Left lung (tissue), 4 donors: ENCODE measurements at regions not wholly inside any gene's neighbourhood (a gene's known extent, or its start where the extent isn't known, plus 50 kb on each side); places are given as distances from the start of the nearest gene placed in this dataset.

Experiments
- ATAC-seq: fragments of 200-7000 bp; cut with Tn5 transposase; one replicate; pipeline ENCODE4 v1.9.1; 2020; ENCODE audit warnings: moderate library complexity
- DNase-seq, 4 donors: peaks; one replicate each; pipeline ENCODE4 v3.0.0-alpha.2; 2013 to 2020
- H3K27ac ChIP-seq, 2 donors: fragments of 200-600 bp; sonication (generic) in 1 of 2; one replicate each; pipeline versions ENCODE4 v1.5.0 to v1.8.0; 2020 to 2021
- H3K27me3 ChIP-seq, 2 donors: fragments of 200-600 bp; sonication (generic) in 1 of 2; one replicate each; pipeline versions ENCODE4 v1.5.0 to v1.8.0; 2020 to 2021
- H3K36me3 ChIP-seq, 2 donors: fragments of 200-600 bp; sonication (generic) in 1 of 2; one replicate each; pipeline versions ENCODE4 v1.5.0 to v1.8.0; 2020 to 2021
- H3K4me1 ChIP-seq, 2 donors: fragments of 200-600 bp; one replicate each; pipeline ENCODE4 v1.8.0; 2021
- H3K4me3 ChIP-seq, 2 donors: fragments of 200-600 bp; sonication (generic) in 1 of 2; one replicate each; pipeline versions ENCODE4 v1.5.0 to v1.8.0; 2020 to 2021; ENCODE audit warnings: mild to moderate bottlenecking in 1 of 2
- H3K9me3 ChIP-seq, 2 donors: fragments of 200-600 bp; sonication (generic) in 1 of 2; one replicate each; pipeline versions ENCODE4 v1.5.0 to v1.8.0; 2020 to 2021
- CTCF ChIP-seq, 2 donors: fragments of 200-600 bp; sonication (generic) in 1 of 2; IDR thresholded peaks; one replicate each; pipeline versions ENCODE4 v1.5.0 to v1.8.0; 2021; ENCODE audit warnings: antibody characterized with exemption in 2 of 2
- intact Hi-C, 2 donors: fragments of 100-400 bp; cut with DNase I; formaldehyde crosslinking; loops; one replicate each; pipeline versions ENCODE4 v1.11.2 to v1.14.2; 2022
- donor health status: DM: no; HTN: yes; CAD: no.
- donor health status: DM: no; HTN: no; CAD: no.

- Histone ChIP-seq H3K9me3 (no peaks in the 10 kb centered on the region), H3K36me3 (no peaks in the 10 kb centered on the region), H3K4me3 (no peak overlapping the region), H3K27me3 (no peaks in the 10 kb centered on the region), H3K4me1 (no peaks in the 10 kb centered on the region), H3K27ac (no peak overlapping the region)
- ATAC-seq (no peak), DNase-seq (no peak)
- no peak for TF ChIP-seq CTCF (IDR thresholded peaks at IDR 0.05)
- intact Hi-C loops: no loop called here
Observed at GRCh38 chr14:55948399-55948798, 169.8 kb upstream of the PELI2 start.

GRCh38 chr14:55949708-55950107 lies 168.5 kb upstream of the PELI2 start:
- DNase-seq (no peak), ATAC-seq (no peak)
- H3K36me3 ChIP-seq: no peaks in the 10 kb centered on the region
- intact Hi-C loops: no loop called here
- TF ChIP-seq CTCF (IDR thresholded peaks at IDR 0.05): no peak
- H3K9me3 ChIP-seq: no peaks in the 10 kb centered on the region
- no peaks in the 10 kb centered on the region for H3K4me1 ChIP-seq
- H3K27me3 ChIP-seq: no peaks in the 10 kb centered on the region
- H3K4me3 ChIP-seq: no peak overlapping the region
- no peak overlapping the region for H3K27ac ChIP-seq

- ATAC-seq (no peak), DNase-seq (no peak)
- Histone ChIP-seq H3K27me3 (no peaks in the 10 kb centered on the region), H3K4me1 (no peaks in the 10 kb centered on the region), H3K9me3 (no peaks in the 10 kb centered on the region), H3K27ac (no peak overlapping the region), H3K36me3 (no peaks in the 10 kb centered on the region), H3K4me3 (no peak overlapping the region)
- no peak for TF ChIP-seq CTCF (IDR thresholded peaks at IDR 0.05)
- intact Hi-C loops: no loop called here
Observed at GRCh38 chr14:55950135-55950534, 168.1 kb upstream of the PELI2 start.

GRCh38 chr14:55951341-55952206 lies 166.6 kb upstream of the PELI2 start:
- Histone ChIP-seq H3K9me3 (no peaks in the 10 kb centered on the region), H3K27me3 (no peaks in the 10 kb centered on the region), H3K27ac (no peak overlapping the region), H3K36me3 (no peaks in the 10 kb centered on the region), H3K4me1 (no peaks in the 10 kb centered on the region), H3K4me3 (no peak overlapping the region)
- TF ChIP-seq CTCF (IDR thresholded peaks at IDR 0.05): no peak
- DNase-seq (no peak), ATAC-seq (no peak)
- intact Hi-C loops: no loop called here

GRCh38 chr14:55954108-55954507 lies 164.1 kb upstream of the PELI2 start:
- no peaks in the 10 kb centered on the region for H3K27me3 ChIP-seq
- no peak for DNase-seq
- H3K27ac ChIP-seq: no peak overlapping the region
- H3K36me3 ChIP-seq: no peaks in the 10 kb centered on the region
- no peak for TF ChIP-seq CTCF (IDR thresholded peaks at IDR 0.05)
- no peaks in the 10 kb centered on the region for H3K4me1 ChIP-seq
- no peak overlapping the region for H3K4me3 ChIP-seq
- ATAC-seq: no peak
- no peaks in the 10 kb centered on the region for H3K9me3 ChIP-seq
- intact Hi-C loops: no loop called here
